NOMO-1 treated with DMSO at 0.1 percent for 48 hours (cell line): ENCODE measurements at regions not wholly inside any gene's neighbourhood (a gene's known extent, or its start where the extent isn't known, plus 50 kb on each side); places are given as distances from the start of the nearest gene placed in this dataset.

Experiments
- DNase-seq: peaks from one replicate; lab custom pipeline; 2025; ENCODE audit not compliant: unreplicated experiment; lab: John Stamatoyannopoulos, UW

DNA sequence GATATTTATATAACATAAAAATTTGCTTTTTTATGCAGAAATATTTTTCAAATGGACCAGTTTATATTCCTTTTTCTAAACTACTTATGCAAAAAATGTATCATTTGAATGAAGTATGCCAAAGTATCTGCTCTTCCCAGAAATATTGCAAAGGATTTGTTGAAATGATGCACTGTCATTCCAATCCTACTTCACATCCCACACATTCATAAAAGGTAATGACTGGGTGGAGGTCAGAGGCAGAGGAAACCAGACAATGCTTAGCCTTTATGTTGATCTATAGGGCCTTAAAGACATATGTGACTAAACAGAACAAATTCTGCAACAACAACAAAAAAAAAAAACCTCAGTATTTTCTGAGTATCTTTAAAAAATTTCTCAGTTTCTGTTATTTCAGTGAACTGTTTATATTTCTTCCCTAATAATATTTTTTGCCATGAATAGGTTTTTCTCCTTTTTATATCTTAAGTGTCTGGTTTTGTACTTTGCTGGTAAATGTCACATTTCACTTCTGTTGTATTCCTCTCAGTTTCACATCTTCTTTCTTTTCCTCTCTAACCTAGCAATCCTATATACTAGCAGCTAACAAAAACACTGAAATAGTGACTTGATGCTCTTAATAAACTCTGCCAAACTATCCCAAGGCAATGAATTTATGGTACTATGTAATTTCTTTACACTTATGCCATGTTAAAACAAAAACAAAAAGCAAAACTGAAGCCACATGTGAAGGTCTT is 374.1 kb downstream of the BCKDHB start:
- no peak for DNase-seq

DNA sequence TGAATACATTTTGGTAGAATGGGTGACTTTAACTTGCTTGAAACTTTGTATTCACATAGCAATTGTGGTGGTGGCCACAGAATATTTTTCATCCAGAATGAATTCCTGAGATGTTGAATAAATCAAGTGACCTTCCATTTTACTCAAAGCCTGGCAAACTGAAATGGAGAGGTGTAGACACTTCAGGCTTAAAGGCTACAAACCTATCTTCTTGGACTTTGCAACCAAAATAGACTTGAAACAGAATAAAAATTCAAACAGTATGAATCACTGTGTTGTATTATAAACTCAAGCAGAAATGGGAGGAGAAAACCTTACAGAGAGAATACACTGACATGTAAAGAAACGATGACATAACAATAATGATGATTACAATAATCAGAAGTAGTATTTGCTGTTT is 371.6 kb downstream of the BCKDHB start:
- DNase-seq = no peak

DNA sequence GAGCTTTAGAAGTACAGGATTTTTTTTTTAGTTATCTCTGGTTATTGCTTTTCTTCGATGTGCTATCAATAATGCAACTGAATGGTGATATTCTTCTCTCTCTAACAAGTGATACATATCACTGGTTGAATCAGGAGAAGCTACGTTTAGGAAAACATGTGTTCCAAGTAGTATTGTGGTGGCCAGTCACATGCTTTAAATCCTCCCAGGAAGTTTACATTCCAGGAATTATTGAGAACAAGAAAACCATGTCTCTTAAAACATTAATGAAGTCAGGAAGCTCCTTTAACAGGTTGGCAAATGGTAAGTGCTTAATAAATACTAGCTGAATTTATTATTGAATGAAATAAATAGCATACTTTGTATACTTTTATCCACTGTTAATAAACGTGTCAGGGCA is 371.1 kb downstream of the BCKDHB start:
- DNase-seq = no peak

DNA sequence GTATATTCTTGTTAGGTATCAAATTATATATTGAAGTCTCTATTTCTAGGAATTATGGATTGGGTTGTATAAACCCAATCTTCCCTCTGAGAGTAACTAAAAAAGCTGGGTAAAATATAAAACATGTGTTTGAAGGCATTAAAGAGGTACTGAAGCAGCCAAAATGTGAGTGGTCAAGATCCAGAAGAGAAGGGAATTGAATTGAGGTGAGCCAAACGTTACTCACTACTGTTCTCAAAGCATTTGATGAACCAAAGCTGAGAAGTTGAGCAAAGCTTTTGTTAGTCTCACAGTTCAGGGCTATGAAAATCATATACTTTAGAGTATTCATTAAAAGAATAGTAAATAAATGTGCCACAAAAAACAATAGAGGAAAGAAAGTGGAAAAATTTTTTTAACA is 365.8 kb downstream of the BCKDHB start:
- DNase-seq = no peak

GRCh38 chr6:80469977-80470376 is 363.5 kb downstream of the BCKDHB start:
- DNase-seq = no peak

DNA sequence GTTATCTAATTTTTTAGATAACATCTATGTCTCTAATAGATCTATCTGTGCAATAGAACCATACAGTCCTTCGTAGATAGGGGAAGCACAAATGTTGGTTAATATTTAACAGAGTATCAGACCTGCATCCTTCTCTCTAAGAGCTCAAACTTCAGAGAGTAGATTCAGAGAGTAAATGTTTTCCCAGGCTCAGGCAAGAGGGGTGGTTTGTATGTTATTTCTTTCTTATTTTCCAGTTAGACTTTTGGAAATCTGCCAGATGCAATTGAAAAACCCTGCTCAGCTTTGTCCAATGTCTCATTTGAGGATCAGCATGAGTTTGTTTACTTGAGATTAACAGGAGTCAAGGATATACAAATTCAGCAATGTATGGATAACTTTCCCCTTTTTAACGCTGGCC is 361.9 kb downstream of the BCKDHB start:
- DNase-seq = no peak

- DNase-seq = no peak
Measured at GRCh38 chr6:80467408-80467807, 360.9 kb downstream of the BCKDHB start.

GRCh38 chr6:80466981-80467380 is 360.5 kb downstream of the BCKDHB start:
- no peak for DNase-seq

GRCh38 chr6:80465513-80465912 is 359.0 kb downstream of the BCKDHB start:
- no peak for DNase-seq

DNA sequence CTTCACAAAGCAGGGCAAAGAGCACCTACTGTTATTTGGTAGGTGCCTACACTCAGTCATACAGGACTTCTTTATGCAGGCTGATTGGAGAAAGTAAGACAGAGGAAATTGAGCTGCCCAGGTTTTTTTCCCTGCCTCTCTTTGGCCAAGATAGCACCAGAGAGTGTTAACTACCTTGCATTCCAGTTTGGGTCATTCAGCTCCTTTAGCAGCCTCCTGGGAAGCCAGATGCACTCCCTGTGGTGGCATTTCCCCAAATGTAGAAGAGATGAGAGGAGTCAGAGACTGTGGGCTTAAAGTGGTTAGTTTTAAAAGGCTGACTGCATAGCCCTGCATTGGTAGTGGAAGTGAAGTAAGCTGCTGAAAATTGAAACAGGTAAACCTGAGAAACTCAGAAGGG is 358.4 kb downstream of the BCKDHB start:
- DNase-seq = no peak

GRCh38 chr6:80463197-80463596 is 356.7 kb downstream of the BCKDHB start:
- DNase-seq = no peak

DNA sequence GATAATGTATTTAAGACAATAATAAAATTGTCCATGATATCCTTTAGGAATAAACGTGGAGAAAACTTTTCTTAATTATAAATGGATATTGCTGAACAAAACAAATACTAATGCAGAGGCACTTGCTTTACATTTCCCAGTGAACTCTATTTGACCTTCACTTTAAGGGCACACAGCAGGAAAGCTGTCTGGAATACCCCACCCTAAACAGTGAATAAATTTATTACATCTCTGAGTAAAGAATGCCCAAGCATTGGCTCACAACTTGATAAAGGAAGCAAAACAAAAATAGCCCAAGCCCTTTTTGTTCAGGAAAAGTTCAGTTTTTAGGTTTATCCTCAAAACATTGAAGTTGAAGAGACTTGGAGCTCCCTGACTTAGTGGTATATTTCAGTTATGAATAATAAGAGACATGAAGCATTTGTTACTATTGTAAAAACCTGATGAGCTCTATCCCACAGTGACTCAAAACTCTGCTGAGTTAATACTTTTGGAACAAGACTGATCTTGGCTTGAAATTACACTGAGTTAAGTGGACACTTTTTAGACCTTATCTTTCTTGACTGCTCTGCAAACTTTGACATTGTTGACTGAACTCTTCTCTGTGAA is 353.9 kb downstream of the BCKDHB start:
- no peak for DNase-seq

GRCh38 chr6:80457439-80457933 is 351.0 kb downstream of the BCKDHB start:
- no peak for DNase-seq

GRCh38 chr6:80456724-80457438 is 350.4 kb downstream of the BCKDHB start:
- DNase-seq = no peak

GRCh38 chr6:80454661-80455365 is 348.3 kb downstream of the BCKDHB start:
- DNase-seq = no peak

DNA sequence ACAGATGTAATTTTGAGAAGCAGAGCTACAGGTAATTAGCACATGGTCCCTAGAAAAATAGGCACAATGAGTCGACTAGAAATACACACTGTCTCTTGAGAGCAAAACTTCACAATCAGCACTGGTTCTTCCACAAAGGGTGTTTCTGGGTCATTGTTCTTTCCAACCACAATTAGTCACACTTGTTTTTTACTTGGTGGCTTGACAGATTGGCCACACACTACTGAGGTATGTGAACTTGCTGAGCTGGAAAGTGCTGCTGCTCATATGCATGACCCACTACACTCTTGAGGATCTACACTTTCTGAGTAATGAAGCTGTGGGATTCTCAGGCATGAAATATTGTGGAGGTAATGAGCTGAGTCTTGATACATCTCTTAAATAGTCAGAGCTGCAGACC is 347.7 kb downstream of the BCKDHB start:
- DNase-seq = no peak

DNA sequence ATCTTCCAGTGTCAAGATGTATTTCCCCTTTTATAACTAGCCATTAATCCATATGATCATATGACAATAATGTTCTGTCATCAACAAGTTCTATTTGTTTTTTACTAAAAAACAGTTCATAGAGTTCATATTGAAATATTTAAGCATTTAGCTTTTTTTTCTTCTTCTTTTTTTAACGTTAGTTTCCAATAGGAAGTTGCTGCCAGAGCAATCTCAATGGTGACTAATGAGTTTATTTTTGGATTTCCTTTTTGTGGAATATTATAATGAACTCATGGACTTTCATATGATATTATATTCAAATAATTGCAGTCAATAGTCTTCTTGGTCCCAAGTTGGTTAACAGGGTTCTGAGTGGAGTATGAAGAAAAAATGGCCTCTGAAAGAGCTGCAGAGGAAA is 343.3 kb downstream of the BCKDHB start:
- no peak for DNase-seq

- DNase-seq = no peak
Measured at GRCh38 chr6:80446454-80447045, 340.1 kb downstream of the BCKDHB start.

DNA sequence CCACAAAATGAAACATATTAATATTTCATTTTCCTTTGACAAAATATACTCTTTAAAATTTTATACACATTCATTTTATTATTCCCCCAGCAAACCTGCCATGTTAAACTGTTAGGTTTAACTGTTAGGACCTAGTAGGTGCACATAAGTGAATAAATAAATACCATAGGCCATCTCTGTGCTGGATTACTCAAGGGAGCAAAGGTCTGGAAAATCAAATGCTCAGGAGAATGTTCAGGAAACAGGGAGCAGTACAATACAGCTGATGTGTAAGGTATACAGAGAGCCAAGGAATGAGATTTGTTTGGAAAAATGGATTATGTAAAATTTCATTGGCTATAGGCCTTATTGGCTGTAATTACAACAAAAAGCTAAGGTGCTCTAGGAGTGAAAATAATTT is 339.3 kb downstream of the BCKDHB start:
- no peak for DNase-seq

GRCh38 chr6:80442366-80442765 is 335.9 kb downstream of the BCKDHB start:
- no peak for DNase-seq

DNA sequence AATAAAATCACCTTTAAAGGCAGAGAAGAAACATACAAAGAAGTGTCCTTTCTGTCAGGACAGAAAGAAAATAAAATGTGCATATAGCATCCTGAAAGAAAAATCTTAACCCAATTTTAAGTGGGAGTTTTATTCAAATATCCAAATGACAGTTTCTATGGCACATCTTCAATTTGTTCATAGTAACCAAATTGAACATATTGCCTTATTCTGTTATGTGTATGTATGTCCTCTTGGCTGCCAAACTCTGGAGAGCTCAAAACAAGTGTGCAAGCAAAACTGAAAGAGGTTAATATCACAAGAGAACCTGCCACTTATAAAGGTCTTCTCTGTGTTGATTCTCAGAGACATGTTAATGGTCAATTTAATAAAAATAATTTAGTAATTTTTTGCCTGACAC is 334.7 kb downstream of the BCKDHB start:
- DNase-seq = no peak
